ELF-1 (cell line): ENCODE measurements at regions not wholly inside any gene's neighbourhood (a gene's known extent, or its start where the extent isn't known, plus 50 kb on each side); places are given as distances from the start of the nearest gene placed in this dataset.
A peak's percentile ranks its signal among the peaks of the same experiment; 100 is the strongest.
"Not testable (repeated sequence)": the region's sequence is repeated elsewhere in the genome, so short reads cannot be mapped to it uniquely, and the experiment has no call there.

Experiments
- DNase-seq: peaks from one replicate; pipeline ENCODE4 v3.0.0-alpha.2; 2016; ENCODE audit warnings: low read depth, low spot score

DNA sequence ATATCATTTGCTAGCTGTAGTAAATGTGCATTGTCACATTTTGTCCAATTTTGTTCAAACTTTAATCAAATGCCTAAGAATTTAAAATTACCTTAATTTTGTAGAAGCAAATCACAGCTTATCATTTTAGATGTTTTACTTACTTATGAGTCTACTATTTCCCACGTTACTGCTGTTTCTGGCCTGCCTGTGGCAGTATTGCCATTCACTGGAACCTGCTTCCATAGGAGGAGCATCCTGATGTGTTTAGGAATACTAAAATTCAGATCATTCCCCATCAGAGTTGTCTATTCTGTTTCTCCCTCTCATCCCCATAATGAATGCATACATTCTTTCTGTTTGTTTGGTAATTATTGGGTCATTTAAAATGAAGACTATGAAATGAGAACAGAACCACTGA lies 119.5 kb upstream of the SNRPN start:
- DNase-seq, result no peak

DNA sequence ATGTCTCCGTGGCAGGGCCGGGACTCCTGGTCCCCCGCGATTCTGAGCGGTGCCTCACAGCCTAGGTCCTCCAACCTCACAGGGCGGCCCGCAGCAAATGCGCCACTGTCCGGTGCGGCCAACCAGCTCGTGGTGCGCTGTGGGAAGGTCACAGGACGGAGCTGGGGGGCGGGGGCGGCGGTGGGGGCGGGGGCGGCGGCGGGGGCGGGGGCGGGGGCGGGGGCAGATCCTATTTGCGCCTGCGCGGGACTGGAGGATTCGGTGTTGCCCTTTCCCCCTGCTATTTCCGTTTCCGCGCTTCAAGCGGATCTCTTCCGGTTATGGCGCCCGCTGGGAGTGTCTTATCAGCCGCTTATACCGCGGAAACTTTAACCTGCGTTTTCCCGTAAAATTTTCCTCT lies 106.7 kb upstream of the SNRPN start:
- DNase-seq, result peak; percentile 58

DNA sequence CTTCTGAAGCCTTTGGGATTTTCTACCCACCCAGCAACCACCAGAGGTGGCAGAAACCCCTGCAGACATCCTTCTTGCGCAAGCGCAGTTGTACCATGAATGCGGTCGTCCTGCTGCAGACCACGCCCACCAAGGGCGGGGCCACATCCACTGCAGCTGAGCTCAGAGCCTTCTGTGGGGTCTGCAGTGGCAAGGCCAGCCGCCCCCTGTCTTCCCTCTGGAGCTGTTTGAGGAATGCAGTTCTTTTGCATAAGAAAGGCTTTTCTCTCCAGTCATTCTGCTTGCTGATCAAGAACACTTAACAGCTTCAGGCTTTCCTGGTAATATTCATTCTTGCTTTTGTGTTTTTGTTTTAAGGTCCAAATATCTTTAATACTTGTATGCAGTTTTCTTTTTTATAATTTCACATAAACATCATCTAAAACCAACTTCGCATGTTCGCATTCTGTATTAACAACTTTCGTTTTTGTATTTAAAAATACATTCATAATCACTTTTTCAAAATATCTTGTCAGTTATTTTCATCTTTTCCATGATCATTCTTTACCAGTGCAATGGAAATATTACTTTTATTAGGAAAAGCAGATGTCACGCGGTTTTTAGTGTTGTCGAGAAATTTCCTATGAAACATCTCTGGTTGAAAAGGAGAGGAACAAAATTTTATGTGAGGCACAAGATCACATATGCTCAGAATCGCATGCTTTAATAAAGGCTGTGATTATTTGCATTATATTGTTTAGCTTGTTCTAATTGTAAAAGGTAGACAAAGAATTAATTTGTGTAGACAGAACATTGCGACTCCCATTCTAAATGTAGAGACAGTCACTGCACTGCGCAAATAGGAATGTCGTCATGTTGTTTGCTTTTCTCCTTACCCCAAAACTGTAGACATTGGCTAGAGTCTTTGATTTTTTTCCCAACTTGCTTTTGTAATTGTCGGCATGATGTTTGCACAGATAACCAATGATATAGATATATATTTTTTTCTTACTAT lies 98.1 kb upstream of the SNRPN start:
- DNase-seq, result peak; percentile 98

DNA sequence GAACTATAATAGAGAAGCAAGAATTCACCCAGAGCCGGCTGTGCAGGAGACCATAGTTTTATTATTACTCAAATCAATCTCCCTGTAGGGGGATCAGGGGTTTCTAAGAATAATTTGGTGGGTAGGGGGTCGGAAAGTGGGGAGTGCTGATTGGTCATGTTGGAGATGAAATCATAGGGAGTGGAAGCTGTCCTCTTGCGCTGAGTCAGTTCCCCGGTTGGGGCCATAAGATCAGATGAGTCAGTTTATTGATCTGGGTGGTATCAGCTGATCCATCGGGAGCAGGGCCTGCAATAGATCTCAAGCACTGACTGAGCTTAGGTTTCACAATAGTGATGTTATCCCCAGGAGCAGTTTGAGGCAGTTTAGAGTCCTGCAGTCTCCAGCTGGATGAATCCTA lies 97.0 kb upstream of the SNRPN start:
- DNase-seq, result peak; percentile 66

DNA sequence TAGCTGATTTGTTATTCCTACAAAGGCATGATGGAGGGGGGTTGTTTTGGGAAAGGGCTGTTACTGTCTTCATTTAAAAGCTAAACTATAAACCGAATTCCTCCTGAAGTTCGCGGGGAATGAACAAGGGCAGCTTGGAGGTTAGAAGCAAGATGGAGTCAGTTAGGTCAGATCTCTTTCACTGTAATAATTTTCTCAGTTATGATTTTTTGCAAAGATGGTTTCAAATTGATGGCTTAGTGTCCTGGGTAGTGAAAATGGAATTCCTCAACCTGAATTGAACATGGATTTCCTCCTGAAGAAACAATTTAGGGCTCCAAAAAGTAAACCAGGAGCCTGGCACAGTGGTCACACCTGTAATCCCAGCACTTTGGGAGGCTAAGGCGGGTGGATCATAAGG lies 96.6 kb upstream of the SNRPN start:
- not testable (repeated sequence) for DNase-seq

DNA sequence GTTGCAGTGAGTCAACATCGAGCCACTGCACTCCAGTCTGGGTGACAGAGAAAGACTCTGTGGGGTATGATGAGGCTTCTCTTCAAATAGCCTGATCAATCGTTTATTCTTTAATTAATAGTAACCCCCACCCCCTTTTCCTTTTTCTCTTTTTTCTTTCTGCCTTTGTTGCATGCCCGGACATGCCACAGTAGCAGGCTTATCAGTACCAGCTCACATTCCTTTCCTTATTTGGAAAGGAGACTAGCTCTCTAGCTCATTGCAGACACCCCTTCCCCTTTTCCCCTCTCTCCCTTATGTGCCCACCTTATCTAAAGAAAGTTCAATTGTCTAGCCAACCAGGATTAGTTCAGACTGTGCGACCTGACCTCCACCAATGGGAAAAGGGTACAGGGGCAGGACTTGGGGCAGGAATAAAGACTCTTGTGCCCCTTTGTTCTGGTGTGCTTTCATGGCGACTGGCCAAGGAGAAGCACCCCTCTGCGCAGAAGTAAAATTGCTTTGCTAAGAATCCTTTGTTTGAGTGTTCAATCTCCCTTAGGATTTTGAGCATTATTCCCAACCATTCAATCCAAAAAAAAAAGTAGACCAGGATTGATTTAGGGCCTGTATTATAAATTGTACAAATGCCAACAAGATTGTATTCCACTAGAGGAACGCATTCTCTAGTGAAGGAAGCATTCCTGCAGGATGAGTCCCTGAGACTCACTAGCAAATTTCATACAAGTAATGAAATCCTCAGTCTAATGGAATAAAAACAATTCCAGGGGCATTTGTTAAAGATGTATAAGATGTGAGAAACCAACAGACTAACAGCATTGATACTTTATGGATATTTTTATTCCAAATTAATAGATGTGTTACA lies 95.8 kb upstream of the SNRPN start:
- DNase-seq, result peak; percentile 71

DNA sequence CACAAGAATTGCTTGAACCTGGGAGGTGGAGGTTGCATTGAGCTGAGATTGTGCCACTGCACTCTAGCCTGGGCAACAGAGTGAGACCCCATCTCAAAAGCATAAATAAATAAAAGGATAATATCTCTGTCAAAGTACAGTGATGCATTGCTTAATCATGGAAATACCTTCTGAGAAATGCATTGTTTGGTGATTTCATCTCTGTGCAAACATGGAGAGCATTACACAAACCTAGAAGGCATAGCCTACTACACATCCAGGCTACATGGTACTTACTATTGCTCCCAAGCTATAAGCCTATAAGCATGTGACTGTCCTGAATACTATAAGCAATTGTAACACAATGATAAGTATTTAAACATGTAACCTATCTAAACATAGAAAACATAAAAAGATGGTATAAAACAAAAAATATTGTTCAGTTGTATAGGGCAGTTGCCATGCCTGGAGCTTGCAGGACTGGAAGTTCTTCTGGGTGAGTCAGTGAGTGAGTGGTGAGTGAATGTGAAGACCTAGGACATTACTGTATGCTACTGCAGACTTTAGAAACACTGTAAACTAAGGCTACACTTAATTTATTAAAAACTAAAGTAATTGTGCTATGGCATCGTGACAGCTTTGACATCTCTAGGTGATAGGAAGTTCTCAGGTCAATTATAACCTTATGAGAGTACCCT lies 93.6 kb upstream of the SNRPN start:
- no peak for DNase-seq

DNA sequence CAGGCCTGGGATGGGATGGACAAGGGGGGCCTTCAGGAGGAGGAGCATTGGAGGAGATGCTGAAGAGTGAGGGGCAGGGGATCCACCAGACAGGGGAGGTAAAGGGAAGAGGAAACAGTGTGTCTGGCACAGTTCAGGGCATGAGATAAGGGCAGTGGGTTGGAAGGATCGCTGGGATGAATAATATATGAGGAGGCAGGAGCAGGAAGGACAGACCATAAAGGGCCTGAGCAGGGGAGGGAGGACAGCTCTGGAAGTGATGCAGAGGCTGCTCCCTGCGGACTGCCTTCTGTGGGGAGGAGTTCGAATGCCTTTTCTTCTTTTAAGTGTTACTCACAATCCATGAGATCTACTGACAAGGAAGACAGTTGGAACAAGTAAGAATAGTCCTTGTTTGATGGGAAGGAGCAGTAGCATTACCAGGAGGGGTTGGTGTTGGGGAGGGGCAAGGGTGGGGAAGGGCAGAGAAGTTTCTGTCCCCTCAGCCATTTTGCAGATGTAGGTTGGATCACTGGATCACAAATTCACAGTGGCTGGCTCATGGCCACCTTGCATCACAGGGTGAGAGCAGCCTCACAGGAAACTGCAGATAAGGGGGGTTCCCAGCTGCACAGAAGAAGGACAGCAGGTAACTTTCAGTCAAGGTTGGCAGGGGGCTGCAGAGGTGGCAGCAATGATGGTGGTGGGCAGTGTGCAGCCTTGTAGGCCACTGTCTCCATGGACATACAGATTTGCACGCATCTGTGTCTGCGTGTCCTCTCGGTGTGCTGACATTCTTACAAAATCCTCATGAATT lies 91.9 kb upstream of the SNRPN start:
- DNase-seq, result peak; percentile 43

DNA sequence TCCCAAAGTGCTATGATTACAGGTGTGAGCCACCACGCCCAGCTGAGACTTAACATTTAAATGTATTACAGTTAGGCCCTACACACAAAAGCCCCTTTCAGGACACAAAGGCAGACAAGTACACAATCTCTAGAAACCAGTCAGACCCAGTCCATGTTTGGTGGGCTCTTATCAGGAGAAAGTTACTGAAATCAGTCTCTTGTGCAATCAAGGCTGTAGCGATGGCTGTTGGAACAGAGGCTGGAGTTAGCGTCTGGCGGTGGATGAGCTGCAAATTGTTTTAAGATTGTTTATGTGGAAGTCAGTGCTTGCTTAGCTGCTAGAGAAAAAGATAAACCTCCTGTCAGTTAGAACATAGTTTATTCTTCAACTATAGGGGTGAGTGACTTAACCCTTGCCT lies 89.5 kb upstream of the SNRPN start:
- no peak for DNase-seq

DNA sequence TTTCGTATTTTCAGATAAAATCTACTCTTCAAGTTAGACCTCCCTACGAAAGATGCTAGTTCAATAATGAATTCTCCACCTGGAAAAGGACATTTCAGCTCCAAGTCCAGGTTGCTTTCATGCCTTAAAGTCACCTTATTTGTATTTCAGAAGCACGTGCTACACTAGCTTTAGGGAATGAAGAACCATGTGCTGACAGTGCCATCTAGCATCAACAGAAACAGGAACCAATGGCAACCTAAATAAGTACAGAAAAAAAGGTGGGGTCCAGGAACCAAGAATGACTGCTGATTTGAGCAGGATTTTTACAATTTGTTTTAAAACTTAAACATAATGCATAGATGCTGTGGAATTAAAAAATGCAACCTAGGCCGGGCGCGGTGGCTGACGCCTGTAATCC lies 77.6 kb upstream of the SNRPN start:
- no peak for DNase-seq

DNA sequence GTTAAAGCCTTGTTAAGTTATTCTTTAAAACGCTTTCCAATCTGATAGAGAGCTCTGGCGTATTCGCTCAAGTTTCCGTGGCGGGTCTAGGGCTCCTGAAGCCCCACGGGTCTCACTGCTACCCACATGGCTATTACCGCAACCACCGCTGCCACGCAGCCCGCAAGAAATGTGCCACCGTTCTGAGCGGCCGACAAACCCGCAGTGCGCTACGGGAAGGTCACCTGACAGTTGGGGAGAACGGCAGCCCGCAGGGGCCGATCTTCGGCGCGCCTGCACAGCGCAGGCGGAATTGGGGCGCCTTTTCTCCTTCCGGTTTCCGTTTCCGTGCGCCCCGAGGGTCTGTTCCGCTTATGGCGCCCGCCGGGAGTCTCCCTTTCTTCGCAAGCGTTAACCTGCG lies 76.6 kb upstream of the SNRPN start:
- DNase-seq, result no peak

DNA sequence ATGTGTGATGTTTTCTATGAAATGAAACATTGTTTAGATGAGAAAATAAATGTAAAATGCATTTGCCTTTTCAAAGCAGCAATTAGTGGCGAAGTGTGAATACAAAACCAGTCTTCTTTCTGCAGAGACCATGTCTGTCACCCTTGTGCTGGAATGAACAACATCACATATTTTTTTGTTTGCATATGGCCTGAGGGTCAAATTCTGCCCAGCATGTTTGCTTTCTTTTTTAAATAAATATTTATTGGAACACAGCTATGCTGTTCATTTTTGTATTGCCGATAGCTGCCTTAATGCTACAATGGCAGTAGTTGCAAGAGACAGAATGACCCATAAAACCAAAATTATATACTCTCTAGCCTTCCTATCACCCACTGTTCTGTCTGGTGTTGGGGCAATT lies 75.3 kb upstream of the SNRPN start:
- no peak for DNase-seq

DNA sequence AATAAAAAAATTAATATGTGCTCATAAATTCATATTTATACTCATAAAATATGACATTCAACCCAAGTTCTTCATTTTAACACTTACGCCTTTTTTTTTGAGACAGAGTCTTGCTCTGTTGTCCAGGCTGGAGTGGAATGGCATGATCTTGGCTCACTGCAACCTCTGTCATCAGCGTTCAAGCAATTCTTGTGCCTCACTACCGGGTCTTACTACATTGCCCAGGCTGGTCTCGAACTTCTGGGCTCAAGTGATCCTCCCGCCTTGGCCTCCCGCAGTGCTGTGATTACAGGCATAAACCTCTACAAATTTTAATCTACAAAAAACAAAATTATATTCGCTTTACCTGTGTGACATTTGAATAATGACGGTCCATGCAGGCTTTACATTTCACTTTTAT lies 74.1 kb upstream of the SNRPN start:
- DNase-seq, result no peak

DNA sequence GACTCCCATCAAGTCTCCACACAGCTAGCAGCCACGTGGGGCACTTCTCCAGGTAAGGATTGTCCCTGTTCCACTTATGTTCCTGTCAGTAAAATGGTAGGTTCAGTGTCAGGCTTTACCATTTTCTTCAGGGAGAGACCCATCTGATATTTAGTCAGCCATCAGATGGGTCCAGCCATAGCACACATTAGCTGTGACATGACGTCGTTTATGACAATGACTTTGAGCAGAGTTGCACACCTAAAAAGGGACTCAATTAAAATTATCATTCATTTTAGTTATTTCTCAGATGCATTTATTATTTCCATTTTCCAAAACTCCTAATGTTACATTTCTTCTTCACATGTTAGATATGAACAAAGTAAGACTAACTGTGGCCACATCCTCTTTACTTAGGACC lies 68.2 kb upstream of the SNRPN start:
- no peak for DNase-seq

DNA sequence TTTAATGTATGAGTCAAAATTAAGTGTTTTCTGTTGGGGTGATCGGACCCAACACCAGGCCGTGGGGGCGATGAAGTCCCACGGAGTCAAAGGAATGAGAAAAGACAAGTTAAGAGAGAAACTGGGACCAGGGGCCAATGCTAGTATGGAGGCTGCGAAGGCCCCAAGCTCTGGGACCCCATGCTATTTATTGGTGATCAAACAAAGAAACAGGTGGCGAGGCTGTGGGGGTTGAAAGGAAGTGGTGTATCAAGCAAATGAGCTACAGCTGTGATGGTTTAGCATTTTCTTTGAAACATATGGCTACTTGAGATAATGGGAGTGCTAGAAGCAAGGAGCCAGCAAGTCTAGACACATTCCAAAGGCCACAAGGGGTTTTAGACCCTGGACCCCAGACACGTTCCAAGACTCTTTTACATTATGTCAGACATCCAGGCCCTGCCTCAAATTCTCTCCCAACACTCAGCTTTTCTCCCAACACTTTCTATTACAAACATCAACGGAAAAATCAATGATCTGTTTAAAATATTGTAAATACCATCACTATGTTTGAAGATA lies 56.0 kb upstream of the SNRPN start:
- DNase-seq, result peak; percentile 53

DNA sequence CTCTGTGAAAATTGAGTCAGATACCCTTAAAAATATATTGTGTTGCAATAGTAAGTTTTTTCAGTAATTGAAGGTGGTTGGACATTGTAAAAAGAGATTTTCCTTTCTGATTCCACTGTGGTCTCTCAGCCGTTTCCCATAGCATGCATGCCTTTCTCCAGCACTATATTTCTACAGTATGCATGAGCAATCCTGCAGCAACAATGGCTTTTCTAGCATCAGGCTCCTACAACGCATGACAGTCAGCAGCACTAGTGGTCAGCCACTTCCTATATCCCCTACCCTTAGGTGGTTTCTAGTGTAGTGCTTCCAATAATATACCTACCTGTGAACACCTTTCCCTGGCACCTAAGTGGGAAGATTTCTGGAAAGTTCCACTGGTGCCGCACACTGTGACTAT lies 55.4 kb upstream of the SNRPN start:
- DNase-seq, result no peak

DNA sequence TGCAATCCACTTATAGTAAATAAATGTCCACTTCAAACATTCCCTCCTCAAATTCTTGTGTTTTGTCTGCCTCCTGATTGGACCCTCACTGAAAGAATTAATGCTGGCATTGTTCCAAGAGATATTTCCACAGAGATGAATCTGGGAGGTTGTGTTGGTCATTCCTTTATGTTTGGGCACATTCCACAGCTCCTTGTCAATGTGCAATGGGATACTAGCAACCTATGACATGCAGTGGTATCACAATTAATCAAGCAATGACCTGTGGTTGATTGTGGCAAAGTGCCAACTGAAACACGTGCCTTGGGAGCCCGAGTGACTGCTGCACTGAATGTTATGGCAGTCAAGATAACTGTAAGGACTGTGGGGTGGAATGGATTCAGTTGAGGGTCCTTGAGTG lies 55.0 kb upstream of the SNRPN start:
- DNase-seq, result no peak

DNA sequence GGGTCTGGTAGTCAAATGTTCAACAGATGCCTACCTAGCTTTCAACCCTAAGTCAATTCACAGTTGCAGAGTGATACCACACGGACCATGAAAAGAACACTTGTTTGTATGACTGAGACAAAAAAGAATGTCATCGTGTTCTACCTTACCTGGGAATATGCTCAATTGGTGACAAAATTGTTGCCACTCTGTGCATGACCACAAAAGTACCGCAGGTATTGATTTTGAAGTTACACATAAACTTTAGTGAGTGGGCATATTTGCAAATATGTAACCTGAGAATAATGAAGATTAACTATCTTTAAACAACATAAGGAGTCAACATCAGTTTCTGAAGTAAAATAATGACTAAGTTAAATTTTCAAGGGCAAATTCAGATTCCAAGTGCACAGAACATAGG lies 53.4 kb upstream of the SNRPN start:
- no peak for DNase-seq
